H1 (cell line): ENCODE measurements at regions not wholly inside any gene's neighbourhood (a gene's known extent, or its start where the extent isn't known, plus 50 kb on each side); places are given as distances from the start of the nearest gene placed in this dataset.

Experiments
- ATF3 ChIP-seq: IDR thresholded peaks from 2 replicates; pipeline ENCODE4 v1.6.1; 2011; ENCODE audit warnings: low read depth, mild to moderate bottlenecking, low read length; ENCODE audit not compliant: insufficient read depth
- CHD2 ChIP-seq: IDR thresholded peaks from 2 replicates; pipeline ENCODE4 v1.6.1; 2012; ENCODE audit warnings: low read length, improper control_type of control experiment
- CHD7 ChIP-seq: fragments of 300-600 bp; sonication (generic); IDR thresholded peaks from 2 replicates; pipeline ENCODE4 v1.7.1; 2012; ENCODE audit warnings: low read length, moderate library complexity, mild to moderate bottlenecking, inconsistent platforms; ENCODE audit not compliant: insufficient replicate concordance
- CTCF ChIP-seq, 3 experiments: IDR thresholded peaks; 1 replicate in 2 of 3; 2 replicates in 1 of 3; pipeline versions ENCODE4 v1.5.1 to v1.6.1; 2011; ENCODE audit warnings: low read length in 3 of 3, mild to moderate bottlenecking in 3 of 3, inconsistent platforms in 2 of 3, low read depth in 1 of 3, moderate library complexity in 1 of 3; ENCODE audit not compliant: insufficient read depth in 1 of 3; ENCODE audit errors: control extremely low read depth in 1 of 3
- EGR1 ChIP-seq: IDR thresholded peaks from 2 replicates; pipeline ENCODE4 v1.6.1; 2011; ENCODE audit warnings: low read depth, low read length, borderline replicate concordance
- GTF2F1 ChIP-seq: IDR thresholded peaks from 2 replicates; pipeline ENCODE4 v1.6.1; 2012; ENCODE audit warnings: low read depth, low read length, improper control_type of control experiment, borderline replicate concordance
- SP4 ChIP-seq: IDR thresholded peaks from 2 replicates; pipeline ENCODE4 v1.6.1; 2012; ENCODE audit warnings: low read length, inconsistent platforms

- TF ChIP-seq CHD7 (no peak), ATF3 (no peak), CHD2 (no peak), SP4 (no peak), EGR1 (no peak), GTF2F1 (no peak), CTCF (IDR thresholded peaks at IDR 0.05; ENCODE audit: control extremely low read depth in 1 of 3, insufficient read depth in 1 of 3, low read depth in 1 of 3, low read length in 3 of 3) (no peak)
These were observed 111.5 kb upstream of the RPS6KA2 start (continued) for GRCh38 chr6:166738386-166739116.
